ENCODE measurements at regions not wholly inside any gene's neighbourhood (a gene's known extent, or its start where the extent isn't known, plus 50 kb on each side); places are given as distances from the start of the nearest gene placed in this dataset.

DNA sequence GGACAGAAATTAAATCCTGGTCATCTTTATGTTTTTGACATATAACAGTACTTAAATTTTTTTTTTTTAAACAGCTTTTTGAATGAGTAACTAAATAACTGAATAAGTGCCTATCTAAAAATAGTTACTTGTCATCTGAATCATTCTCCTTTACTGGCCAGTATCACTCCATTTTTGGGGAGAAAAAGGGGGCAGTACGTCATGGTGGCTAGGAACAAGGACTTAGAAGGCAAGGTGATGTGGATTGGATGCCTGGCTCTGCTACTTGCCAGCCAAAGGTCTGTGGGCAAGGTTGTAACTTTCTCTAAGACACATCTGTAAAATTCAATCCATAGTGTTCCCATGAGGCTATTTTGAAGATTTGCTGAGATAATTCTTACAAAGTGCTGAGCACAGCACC is 220.4 kb upstream of the DEPDC1 start:
- H3K9me3 ChIP-seq (ENCODE audit: control insufficient read depth in 4 of 4, low read length in 3 of 4) = no peaks in the 10 kb centered on the region
- no peaks in the 10 kb centered on the region for H3K36me3 ChIP-seq (ENCODE audit: control insufficient read depth in 4 of 4, insufficient read depth in 3 of 4, low read depth in 1 of 4, low read length in 3 of 4)
- H3K4me3 ChIP-seq (ENCODE audit: low read depth in 1 of 3, low read length in 3 of 3) = no peak overlapping the region
- no peaks in the 10 kb centered on the region for H3K4me1 ChIP-seq (ENCODE audit: control insufficient read depth in 4 of 4, insufficient read depth in 4 of 4, low read length in 3 of 4)
- no peak overlapping the region for H3K27ac ChIP-seq (ENCODE audit: low read depth in 1 of 2, low read length in 2 of 2)
- no peak overlapping the region for H3K9ac ChIP-seq (ENCODE audit: low read depth in 1 of 2, low read length in 2 of 2)
- DNase-seq (ENCODE audit: low spot score) = no peak
- H3K27me3 ChIP-seq (ENCODE audit: control insufficient read depth in 4 of 4, insufficient read depth in 4 of 4, low read length in 3 of 4) = peaks cover 0 to 3% (median 0%) of the 10 kb centered on the region in 4 donors
- 18% methylated on average over 1 of the region's 1 CpG for WGBS
- no peak for TF ChIP-seq FOXA1 (IDR thresholded peaks at IDR 0.05)

DNA sequence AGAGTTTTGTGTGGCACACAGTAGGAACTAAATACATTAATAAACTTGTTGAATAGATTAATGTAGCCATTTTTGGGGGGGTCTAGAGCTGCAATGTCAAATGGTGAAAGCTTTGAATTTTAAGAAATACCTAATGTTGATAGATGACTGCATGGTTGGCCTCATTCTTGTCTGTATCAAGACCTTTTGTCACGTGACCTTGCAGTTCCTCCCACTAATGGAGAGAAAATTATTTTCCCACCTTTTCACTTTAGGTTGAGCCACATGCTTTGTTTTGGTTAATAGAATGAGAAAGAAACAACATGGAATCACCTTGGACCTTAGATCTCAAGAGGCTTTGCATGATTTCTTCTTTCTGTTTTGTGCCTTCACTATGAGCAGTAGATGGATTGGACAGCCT is 223.6 kb upstream of the DEPDC1 start:
- TF ChIP-seq EGR1 (IDR thresholded peaks at IDR 0.05; ENCODE audit: low read depth in 2 of 2) (no peak), HNF4A (conservative IDR thresholded peaks at IDR 0.05) (no peak), FOXA1 (IDR thresholded peaks at IDR 0.05) (no peak), RXRA (IDR thresholded peaks at IDR 0.05) (no peak), SP1 (IDR thresholded peaks at IDR 0.05) (no peak), RAD21 (IDR thresholded peaks at IDR 0.05) (no peak), GABPA (IDR thresholded peaks at IDR 0.05 in 1 of 2, conservative IDR thresholded peaks at IDR 0.05 in 1 of 2) (no peak), NR2F2 (IDR thresholded peaks at IDR 0.05) (no peak), JUND (IDR thresholded peaks at IDR 0.05) (no peak), FOXA2 (IDR thresholded peaks at IDR 0.05) (no peak), HNF4G (IDR thresholded peaks at IDR 0.05) (no peak), YY1 (IDR thresholded peaks at IDR 0.05) (no peak), TAF1 (conservative IDR thresholded peaks at IDR 0.05) (no peak)
- TF ChIP-seq, protein P1, sequence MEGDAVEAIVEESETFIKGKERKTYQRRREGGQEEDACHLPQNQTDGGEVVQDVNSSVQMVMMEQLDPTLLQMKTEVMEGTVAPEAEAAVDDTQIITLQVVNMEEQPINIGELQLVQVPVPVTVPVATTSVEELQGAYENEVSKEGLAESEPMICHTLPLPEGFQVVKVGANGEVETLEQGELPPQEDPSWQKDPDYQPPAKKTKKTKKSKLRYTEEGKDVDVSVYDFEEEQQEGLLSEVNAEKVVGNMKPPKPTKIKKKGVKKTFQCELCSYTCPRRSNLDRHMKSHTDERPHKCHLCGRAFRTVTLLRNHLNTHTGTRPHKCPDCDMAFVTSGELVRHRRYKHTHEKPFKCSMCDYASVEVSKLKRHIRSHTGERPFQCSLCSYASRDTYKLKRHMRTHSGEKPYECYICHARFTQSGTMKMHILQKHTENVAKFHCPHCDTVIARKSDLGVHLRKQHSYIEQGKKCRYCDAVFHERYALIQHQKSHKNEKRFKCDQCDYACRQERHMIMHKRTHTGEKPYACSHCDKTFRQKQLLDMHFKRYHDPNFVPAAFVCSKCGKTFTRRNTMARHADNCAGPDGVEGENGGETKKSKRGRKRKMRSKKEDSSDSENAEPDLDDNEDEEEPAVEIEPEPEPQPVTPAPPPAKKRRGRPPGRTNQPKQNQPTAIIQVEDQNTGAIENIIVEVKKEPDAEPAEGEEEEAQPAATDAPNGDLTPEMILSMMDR (IDR thresholded peaks at IDR 0.05; ENCODE audit: low read depth, low read length, missing input control) = no peak
- TF ChIP-seq, protein P2, sequence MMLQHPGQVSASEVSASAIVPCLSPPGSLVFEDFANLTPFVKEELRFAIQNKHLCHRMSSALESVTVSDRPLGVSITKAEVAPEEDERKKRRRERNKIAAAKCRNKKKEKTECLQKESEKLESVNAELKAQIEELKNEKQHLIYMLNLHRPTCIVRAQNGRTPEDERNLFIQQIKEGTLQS (IDR thresholded peaks at IDR 0.05) = no peak
- TF ChIP-seq, protein P3, sequence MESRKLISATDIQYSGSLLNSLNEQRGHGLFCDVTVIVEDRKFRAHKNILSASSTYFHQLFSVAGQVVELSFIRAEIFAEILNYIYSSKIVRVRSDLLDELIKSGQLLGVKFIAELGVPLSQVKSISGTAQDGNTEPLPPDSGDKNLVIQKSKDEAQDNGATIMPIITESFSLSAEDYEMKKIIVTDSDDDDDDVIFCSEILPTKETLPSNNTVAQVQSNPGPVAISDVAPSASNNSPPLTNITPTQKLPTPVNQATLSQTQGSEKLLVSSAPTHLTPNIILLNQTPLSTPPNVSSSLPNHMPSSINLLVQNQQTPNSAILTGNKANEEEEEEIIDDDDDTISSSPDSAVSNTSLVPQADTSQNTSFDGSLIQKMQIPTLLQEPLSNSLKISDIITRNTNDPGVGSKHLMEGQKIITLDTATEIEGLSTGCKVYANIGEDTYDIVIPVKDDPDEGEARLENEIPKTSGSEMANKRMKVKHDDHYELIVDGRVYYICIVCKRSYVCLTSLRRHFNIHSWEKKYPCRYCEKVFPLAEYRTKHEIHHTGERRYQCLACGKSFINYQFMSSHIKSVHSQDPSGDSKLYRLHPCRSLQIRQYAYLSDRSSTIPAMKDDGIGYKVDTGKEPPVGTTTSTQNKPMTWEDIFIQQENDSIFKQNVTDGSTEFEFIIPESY (IDR thresholded peaks at IDR 0.05) = no peak
- TF ChIP-seq, protein P4, sequence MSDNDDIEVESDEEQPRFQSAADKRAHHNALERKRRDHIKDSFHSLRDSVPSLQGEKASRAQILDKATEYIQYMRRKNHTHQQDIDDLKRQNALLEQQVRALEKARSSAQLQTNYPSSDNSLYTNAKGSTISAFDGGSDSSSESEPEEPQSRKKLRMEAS (IDR thresholded peaks at IDR 0.05) = no peak
- TF ChIP-seq, protein P5, sequence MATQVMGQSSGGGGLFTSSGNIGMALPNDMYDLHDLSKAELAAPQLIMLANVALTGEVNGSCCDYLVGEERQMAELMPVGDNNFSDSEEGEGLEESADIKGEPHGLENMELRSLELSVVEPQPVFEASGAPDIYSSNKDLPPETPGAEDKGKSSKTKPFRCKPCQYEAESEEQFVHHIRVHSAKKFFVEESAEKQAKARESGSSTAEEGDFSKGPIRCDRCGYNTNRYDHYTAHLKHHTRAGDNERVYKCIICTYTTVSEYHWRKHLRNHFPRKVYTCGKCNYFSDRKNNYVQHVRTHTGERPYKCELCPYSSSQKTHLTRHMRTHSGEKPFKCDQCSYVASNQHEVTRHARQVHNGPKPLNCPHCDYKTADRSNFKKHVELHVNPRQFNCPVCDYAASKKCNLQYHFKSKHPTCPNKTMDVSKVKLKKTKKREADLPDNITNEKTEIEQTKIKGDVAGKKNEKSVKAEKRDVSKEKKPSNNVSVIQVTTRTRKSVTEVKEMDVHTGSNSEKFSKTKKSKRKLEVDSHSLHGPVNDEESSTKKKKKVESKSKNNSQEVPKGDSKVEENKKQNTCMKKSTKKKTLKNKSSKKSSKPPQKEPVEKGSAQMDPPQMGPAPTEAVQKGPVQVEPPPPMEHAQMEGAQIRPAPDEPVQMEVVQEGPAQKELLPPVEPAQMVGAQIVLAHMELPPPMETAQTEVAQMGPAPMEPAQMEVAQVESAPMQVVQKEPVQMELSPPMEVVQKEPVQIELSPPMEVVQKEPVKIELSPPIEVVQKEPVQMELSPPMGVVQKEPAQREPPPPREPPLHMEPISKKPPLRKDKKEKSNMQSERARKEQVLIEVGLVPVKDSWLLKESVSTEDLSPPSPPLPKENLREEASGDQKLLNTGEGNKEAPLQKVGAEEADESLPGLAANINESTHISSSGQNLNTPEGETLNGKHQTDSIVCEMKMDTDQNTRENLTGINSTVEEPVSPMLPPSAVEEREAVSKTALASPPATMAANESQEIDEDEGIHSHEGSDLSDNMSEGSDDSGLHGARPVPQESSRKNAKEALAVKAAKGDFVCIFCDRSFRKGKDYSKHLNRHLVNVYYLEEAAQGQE (IDR thresholded peaks at IDR 0.05) = no peak
- Histone ChIP-seq H3K4me1 (ENCODE audit: control insufficient read depth in 4 of 4, insufficient read depth in 4 of 4, low read length in 3 of 4) (no peaks in the 10 kb centered on the region), H3K4me3 (ENCODE audit: low read depth in 1 of 3, low read length in 3 of 3) (no peak overlapping the region), H3K9ac (ENCODE audit: low read depth in 1 of 2, low read length in 2 of 2) (no peak overlapping the region), H3K27me3 (ENCODE audit: control insufficient read depth in 4 of 4, insufficient read depth in 4 of 4, low read length in 3 of 4) (peaks cover 0 to 3% (median 0%) of the 10 kb centered on the region in 4 donors), H3K36me3 (ENCODE audit: control insufficient read depth in 4 of 4, insufficient read depth in 3 of 4, low read depth in 1 of 4, low read length in 3 of 4) (no peaks in the 10 kb centered on the region), H3K27ac (ENCODE audit: low read depth in 1 of 2, low read length in 2 of 2) (no peak overlapping the region), H3K9me3 (ENCODE audit: control insufficient read depth in 4 of 4, low read length in 3 of 4) (no peaks in the 10 kb centered on the region)
- WGBS = 77% methylated on average over 1 of the region's 1 CpG
- no peak for DNase-seq (ENCODE audit: low spot score)
